ENCODE measurements at regions not wholly inside any gene's neighbourhood (a gene's known extent, or its start where the extent isn't known, plus 50 kb on each side); places are given as distances from the start of the nearest gene placed in this dataset.

DNA sequence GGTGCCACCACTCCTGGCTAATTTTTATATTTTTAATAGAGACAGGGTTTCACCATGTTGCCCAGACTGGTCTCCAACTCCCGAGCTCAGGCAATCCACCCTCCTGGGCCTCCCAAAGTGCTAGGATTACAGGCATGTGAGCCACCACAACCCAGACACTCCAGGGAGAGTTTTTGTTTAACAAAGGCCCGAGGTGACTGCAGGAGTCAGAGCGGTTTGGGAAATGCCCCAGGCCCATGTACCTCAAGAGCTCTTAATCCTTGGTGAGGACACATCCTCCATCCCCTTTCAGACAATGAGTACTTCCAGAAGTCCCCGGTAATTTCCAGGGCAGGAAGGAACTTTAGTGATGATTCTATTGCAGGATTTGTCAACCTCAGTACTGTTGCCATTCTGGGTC is 176.0 kb downstream of the ESRRB start:
- TF ChIP-seq FOXP2 (optimal IDR thresholded peaks at IDR 0.05; ENCODE audit: control extremely low read depth, extremely low read length, insufficient read depth) (no peak), POLR2AphosphoS5 (IDR thresholded peaks at IDR 0.05; ENCODE audit: borderline replicate concordance, low read depth, low read length) (no peak), EZH2 (IDR thresholded peaks at IDR 0.05) (no peak)
- Histone ChIP-seq H3K9ac (ENCODE audit: insufficient read length) (no peak overlapping the region), H3K36me3 (ENCODE audit: insufficient read depth, low read length) (no peaks in the 10 kb centered on the region), H3K27ac (no peak overlapping the region), H3K4me3 (no peak overlapping the region), H3K9me3 (ENCODE audit: low read depth, low read length) (no peaks in the 10 kb centered on the region)
- no peak for DNase-seq (ENCODE audit: low read depth, low spot score)

DNA sequence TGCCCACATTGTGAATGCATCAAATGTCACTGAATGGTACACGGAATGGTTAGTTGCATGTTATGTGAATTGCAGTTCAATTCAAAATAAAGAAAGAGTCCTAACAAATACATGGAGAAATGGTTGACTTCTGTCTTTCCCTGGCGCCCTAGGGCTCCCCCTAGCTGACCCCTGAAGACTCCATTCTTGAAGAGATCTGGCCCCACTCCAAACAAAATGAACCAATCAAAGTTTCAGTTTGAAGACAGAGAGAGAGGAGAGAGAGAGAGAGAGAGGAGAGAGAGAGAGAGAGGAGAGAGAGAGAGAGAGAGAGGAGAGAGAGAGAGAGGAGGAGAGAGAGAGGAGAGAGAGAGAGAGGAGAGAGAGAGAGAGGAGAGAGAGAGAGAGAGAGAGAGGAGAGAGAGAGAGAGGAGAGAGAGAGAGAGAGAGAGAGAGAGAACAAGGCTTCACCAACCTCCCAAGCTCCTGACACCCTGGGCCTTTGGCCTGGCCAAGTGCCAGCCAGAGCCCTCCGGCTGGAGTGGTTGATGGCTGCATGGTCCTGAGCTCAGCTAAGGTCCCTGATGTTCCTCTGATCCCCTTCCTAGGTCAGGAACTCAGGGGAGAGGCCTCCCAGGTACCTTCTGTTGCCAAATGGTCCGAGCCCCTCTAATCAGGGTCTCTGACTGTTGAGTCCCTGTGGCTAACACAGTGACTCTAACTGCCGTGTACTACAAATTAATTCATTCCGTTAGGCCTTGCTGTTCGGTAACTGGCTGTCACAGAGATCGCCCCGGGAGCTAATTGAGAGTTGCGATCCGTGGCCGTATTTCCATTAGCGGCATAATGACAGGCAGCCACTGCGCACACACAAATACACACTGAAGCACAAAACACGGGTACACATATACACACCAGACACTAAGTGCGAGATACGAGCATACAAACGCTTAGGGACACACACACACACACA is 188.8 kb downstream of the ESRRB start:
- no peak for DNase-seq (ENCODE audit: low read depth, low spot score)
- H3K4me3 ChIP-seq, result no peak overlapping the region
- TF ChIP-seq FOXP2 (optimal IDR thresholded peaks at IDR 0.05; ENCODE audit: control extremely low read depth, extremely low read length, insufficient read depth) (no peak), EZH2 (IDR thresholded peaks at IDR 0.05) (no peak), POLR2AphosphoS5 (IDR thresholded peaks at IDR 0.05; ENCODE audit: borderline replicate concordance, low read depth, low read length) (no peak)
- no peak overlapping the region for H3K27ac ChIP-seq
- no peak overlapping the region for H3K9ac ChIP-seq (ENCODE audit: insufficient read length)
- no peaks in the 10 kb centered on the region for H3K36me3 ChIP-seq (ENCODE audit: insufficient read depth, low read length)
- no peaks in the 10 kb centered on the region; the same call in 1 of the 2 replicates for H3K9me3 ChIP-seq (ENCODE audit: low read depth, low read length)

DNA sequence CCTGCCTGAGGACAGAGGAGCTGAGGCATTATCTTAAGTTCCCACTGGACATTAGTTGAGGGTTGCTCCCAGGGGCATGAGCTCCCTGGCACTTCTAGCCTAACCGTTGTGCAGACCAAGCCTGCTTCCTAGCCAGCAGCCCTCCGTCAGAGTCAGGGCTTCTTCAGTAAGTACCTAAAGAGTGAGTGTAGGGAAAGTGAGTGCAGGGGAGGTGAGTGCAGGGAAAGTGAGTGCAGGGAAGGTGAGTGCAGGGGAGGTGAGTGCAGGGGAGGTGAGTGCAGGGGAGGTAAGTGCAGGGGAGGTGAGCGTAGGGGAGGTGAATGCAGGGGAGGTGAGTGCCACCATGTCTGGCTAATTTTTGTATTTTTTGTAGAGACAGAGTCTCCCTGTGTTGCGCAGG is 190.5 kb downstream of the ESRRB start:
- H3K27ac ChIP-seq, result no peak overlapping the region
- no peak overlapping the region for H3K4me3 ChIP-seq
- TF ChIP-seq EZH2 (IDR thresholded peaks at IDR 0.05) (no peak), POLR2AphosphoS5 (IDR thresholded peaks at IDR 0.05; ENCODE audit: borderline replicate concordance, low read depth, low read length) (no peak), FOXP2 (optimal IDR thresholded peaks at IDR 0.05; ENCODE audit: control extremely low read depth, extremely low read length, insufficient read depth) (no peak)
- DNase-seq (ENCODE audit: low read depth, low spot score), result no peak
- H3K9ac ChIP-seq (ENCODE audit: insufficient read length), result no peak overlapping the region
- no peaks in the 10 kb centered on the region for H3K36me3 ChIP-seq (ENCODE audit: insufficient read depth, low read length)
- no peaks in the 10 kb centered on the region; the same call in 1 of the 2 replicates for H3K9me3 ChIP-seq (ENCODE audit: low read depth, low read length)

DNA sequence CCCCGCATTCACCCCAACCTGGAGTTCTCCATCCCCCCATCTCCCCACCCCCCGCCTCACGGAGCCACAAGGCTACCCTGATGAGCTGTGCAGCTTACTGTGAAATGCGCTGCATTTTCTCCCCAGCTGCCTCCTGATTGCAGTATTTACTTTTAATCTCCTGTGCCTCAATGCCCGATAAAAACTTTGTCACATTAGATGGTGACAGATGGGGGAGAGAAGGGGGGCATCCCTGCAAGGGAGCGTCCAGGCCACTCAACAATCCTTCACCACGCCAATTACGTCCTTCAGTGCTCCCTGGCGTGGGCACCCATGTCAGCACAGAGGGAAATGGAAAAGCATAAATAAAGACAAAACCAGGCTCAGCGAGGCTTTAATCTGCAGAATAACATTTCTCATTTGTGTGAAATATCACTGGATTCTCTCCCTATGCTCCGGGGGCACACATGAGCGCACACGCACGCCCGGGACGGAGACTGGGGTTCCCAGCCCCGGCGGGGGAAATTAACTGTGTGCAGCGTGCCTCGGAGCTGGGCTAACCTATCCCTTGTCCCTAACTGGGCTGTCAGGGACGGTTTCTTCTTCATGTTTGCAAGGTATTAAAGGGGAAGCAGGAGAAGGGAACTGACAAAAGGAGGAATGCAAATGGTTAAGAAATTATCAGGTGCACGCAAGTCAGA is 186.7 kb upstream of the VASH1 start:
- Histone ChIP-seq H3K36me3 (ENCODE audit: insufficient read depth, low read length) (no peaks in the 10 kb centered on the region), H3K9ac (ENCODE audit: insufficient read length) (no peak overlapping the region), H3K9me3 (ENCODE audit: low read depth, low read length) (no peaks in the 10 kb centered on the region; the same call in 1 of the 2 replicates), H3K4me3 (no peak overlapping the region), H3K27ac (no peak overlapping the region)
- TF ChIP-seq FOXP2 (optimal IDR thresholded peaks at IDR 0.05; ENCODE audit: control extremely low read depth, extremely low read length, insufficient read depth), result no peak
- TF ChIP-seq POLR2AphosphoS5 (IDR thresholded peaks at IDR 0.05; ENCODE audit: borderline replicate concordance, low read depth, low read length), result no peak
- TF ChIP-seq EZH2 (IDR thresholded peaks at IDR 0.05), result no peak
- DNase-seq (ENCODE audit: low read depth, low spot score), result no peak

DNA sequence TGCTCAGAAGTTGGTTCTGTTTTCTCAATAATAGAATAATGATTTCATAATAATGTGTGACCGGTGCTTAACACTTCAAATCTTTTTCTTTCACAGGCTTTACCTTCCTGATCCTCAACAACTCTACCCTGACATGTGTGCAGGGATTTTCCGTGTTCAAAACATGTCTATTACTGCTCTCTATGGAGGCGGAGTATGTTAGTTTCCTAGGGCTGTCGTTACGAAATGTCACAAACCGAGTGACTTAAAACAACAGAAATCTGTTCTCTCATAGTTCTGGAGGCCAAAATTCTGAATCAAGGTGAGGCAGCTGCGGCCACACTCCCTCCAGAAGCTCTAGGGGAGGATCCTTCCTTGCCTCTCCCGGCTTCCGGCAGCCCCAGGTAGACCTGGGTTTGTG is 186.2 kb upstream of the VASH1 start:
- no peak for DNase-seq (ENCODE audit: low read depth, low spot score)
- Histone ChIP-seq H3K4me3 (no peak overlapping the region), H3K27ac (no peak overlapping the region), H3K36me3 (ENCODE audit: insufficient read depth, low read length) (no peaks in the 10 kb centered on the region), H3K9me3 (ENCODE audit: low read depth, low read length) (no peaks in the 10 kb centered on the region), H3K9ac (ENCODE audit: insufficient read length) (no peak overlapping the region)
- TF ChIP-seq FOXP2 (optimal IDR thresholded peaks at IDR 0.05; ENCODE audit: control extremely low read depth, extremely low read length, insufficient read depth) (no peak), POLR2AphosphoS5 (IDR thresholded peaks at IDR 0.05; ENCODE audit: borderline replicate concordance, low read depth, low read length) (no peak), EZH2 (IDR thresholded peaks at IDR 0.05) (no peak)

DNA sequence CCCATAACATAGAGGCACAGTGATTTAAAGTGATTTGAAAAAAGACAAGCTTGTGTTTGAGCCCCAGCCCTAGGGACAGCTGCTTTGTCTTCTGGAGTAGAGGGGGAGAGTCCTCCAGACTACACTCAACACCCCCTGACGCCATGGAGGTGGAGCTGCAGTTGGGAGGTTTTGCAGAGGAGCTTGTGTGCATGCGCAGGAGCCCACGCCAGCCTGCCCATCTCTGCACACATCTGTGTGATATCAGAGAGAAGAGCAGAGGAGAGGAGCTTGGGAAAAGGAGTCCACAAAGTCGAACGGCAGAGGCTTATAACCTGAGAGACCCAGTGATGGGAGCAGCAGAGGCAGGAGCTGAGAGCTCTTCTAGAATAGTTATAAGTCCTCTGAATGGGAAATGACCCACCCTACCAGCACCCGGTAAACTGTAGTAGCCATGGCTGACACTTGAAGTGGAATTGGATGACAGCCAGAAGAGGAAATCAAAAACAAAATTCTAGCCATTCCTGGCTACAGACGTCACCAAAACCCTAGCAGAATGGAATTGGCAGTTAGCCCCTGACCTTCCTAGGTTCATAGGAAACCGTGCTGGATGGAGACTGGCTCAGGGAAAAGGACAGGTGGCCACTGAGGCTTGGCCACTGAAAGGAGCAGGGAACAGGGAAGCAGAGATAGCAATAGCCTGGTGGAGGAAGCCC is 185.1 kb upstream of the VASH1 start:
- H3K36me3 ChIP-seq (ENCODE audit: insufficient read depth, low read length), result no peaks in the 10 kb centered on the region
- no peak overlapping the region for H3K9ac ChIP-seq (ENCODE audit: insufficient read length)
- DNase-seq (ENCODE audit: low read depth, low spot score), result no peak
- TF ChIP-seq EZH2 (IDR thresholded peaks at IDR 0.05) (no peak), POLR2AphosphoS5 (IDR thresholded peaks at IDR 0.05; ENCODE audit: borderline replicate concordance, low read depth, low read length) (no peak), FOXP2 (optimal IDR thresholded peaks at IDR 0.05; ENCODE audit: control extremely low read depth, extremely low read length, insufficient read depth) (no peak)
- no peak overlapping the region for H3K4me3 ChIP-seq
- no peaks in the 10 kb centered on the region for H3K9me3 ChIP-seq (ENCODE audit: low read depth, low read length)
- no peak overlapping the region for H3K27ac ChIP-seq

DNA sequence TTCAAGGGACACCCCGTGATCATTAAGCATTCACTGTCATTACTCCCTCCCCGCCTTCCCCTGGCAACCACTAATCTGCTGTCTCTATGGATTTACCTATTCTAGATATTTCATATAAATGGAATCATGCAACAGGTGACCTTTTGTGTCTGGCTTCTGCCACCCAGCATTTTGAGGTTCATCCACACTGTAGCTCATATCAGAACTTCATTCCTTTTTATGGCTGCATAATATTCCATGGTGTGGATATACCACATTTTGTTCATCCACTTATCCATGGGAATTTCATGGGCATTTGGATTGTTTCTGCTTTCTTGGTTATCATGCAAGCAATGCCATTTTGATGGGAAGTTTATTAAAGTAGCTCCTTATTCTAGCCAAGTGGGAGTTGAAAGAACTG is 184.2 kb upstream of the VASH1 start:
- no peak for TF ChIP-seq FOXP2 (optimal IDR thresholded peaks at IDR 0.05; ENCODE audit: control extremely low read depth, extremely low read length, insufficient read depth)
- no peaks in the 10 kb centered on the region for H3K36me3 ChIP-seq (ENCODE audit: insufficient read depth, low read length)
- no peak overlapping the region for H3K27ac ChIP-seq
- no peak overlapping the region for H3K4me3 ChIP-seq
- DNase-seq (ENCODE audit: low read depth, low spot score), result no peak
- no peak overlapping the region for H3K9ac ChIP-seq (ENCODE audit: insufficient read length)
- H3K9me3 ChIP-seq (ENCODE audit: low read depth, low read length), result no peaks in the 10 kb centered on the region

DNA sequence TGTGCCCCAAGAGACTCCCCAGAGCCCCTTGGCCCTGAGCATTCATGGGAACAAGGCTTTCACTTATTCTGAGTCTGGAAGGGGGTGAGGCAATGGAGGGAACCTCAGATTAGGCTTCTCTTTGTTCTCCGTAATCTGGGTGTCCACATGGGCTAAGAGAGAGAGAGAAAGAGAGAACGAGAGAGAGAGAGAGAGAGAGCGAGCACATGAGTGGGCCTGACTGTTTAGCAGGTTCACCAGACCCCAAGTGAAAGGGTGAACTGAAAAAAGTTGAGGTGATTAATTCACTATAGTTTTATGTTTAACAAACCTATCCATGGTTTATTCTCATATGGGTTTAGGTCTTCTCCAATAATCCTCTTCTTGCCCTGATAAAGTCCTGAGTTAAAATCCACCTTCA is 183.4 kb upstream of the VASH1 start:
- H3K9ac ChIP-seq (ENCODE audit: insufficient read length), result no peak overlapping the region
- no peaks in the 10 kb centered on the region for H3K9me3 ChIP-seq (ENCODE audit: low read depth, low read length)
- TF ChIP-seq POLR2AphosphoS5 (IDR thresholded peaks at IDR 0.05; ENCODE audit: borderline replicate concordance, low read depth, low read length), result no peak
- no peak for TF ChIP-seq EZH2 (IDR thresholded peaks at IDR 0.05)
- no peak for TF ChIP-seq FOXP2 (optimal IDR thresholded peaks at IDR 0.05; ENCODE audit: control extremely low read depth, extremely low read length, insufficient read depth)
- DNase-seq (ENCODE audit: low read depth, low spot score), result no peak
- no peak overlapping the region for H3K4me3 ChIP-seq
- no peak overlapping the region for H3K27ac ChIP-seq
- no peaks in the 10 kb centered on the region for H3K36me3 ChIP-seq (ENCODE audit: insufficient read depth, low read length)

Measured in SK-N-MC (cell line).